NCI-H1930 (cell line): ENCODE measurements at regions not wholly inside any gene's neighbourhood (a gene's known extent, or its start where the extent isn't known, plus 50 kb on each side); places are given as distances from the start of the nearest gene placed in this dataset.
"Not testable (repeated sequence)": the region's sequence is repeated elsewhere in the genome, so short reads cannot be mapped to it uniquely, and the experiment has no call there.

Source experiments
- DNase-seq, 2 experiments: peaks; one replicate each; lab custom pipeline; 2025; lab: John Stamatoyannopoulos, UW

- no peak for DNase-seq
Measured at GRCh38 chr10:8600192-8600591, 545.7 kb downstream of the GATA3 start.

GRCh38 chr10:8602821-8603220 is 548.3 kb downstream of the GATA3 start:
- DNase-seq, result no peak

- no peak for DNase-seq
Measured at GRCh38 chr10:8614054-8614565, 559.6 kb downstream of the GATA3 start.

- no peak for DNase-seq
Measured at GRCh38 chr10:8615118-8615517, 560.6 kb downstream of the GATA3 start.

- no peak for DNase-seq
Measured at GRCh38 chr10:8616166-8616565, 561.7 kb downstream of the GATA3 start.

- no peak for DNase-seq
Measured at GRCh38 chr10:8617792-8618191, 563.3 kb downstream of the GATA3 start.

GRCh38 chr10:8618834-8619233 is 564.3 kb downstream of the GATA3 start:
- DNase-seq, result no peak

GRCh38 chr10:8628351-8628750 is 573.9 kb downstream of the GATA3 start:
- no peak for DNase-seq

- DNase-seq, result no peak
Measured at GRCh38 chr10:8633909-8634308, 579.4 kb downstream of the GATA3 start.

GRCh38 chr10:8636371-8636770 is 581.9 kb downstream of the GATA3 start:
- DNase-seq, result no peak

GRCh38 chr10:8637640-8638039 is 583.2 kb downstream of the GATA3 start:
- no peak for DNase-seq

GRCh38 chr10:8638088-8638672 is 583.7 kb downstream of the GATA3 start:
- DNase-seq, result no peak

GRCh38 chr10:8639486-8640185 is 585.1 kb downstream of the GATA3 start:
- DNase-seq, result no peak

- DNase-seq, result no peak
Measured at GRCh38 chr10:8640301-8640700, 585.8 kb downstream of the GATA3 start.

- DNase-seq, result no peak
Measured at GRCh38 chr10:8640878-8641277, 586.4 kb downstream of the GATA3 start.

- DNase-seq, result no peak
Measured at GRCh38 chr10:8656261-8656660, 601.8 kb downstream of the GATA3 start.

- no peak for DNase-seq
Measured at GRCh38 chr10:8659982-8660381, 605.5 kb downstream of the GATA3 start.

GRCh38 chr10:8661886-8662285 is 607.4 kb downstream of the GATA3 start:
- DNase-seq, result no peak

GRCh38 chr10:8663131-8663530 is 608.6 kb downstream of the GATA3 start:
- no peak for DNase-seq

GRCh38 chr10:8665322-8665721 is 610.8 kb downstream of the GATA3 start:
- DNase-seq, result no peak

GRCh38 chr10:8670461-8670860 is 616.0 kb downstream of the GATA3 start:
- no peak for DNase-seq

GRCh38 chr10:8674230-8674629 is 619.7 kb downstream of the GATA3 start:
- DNase-seq, result no peak

- no peak for DNase-seq
Measured at GRCh38 chr10:8677642-8678041, 623.2 kb downstream of the GATA3 start.

GRCh38 chr10:8684916-8685315 is 630.4 kb downstream of the GATA3 start:
- not testable (repeated sequence) for DNase-seq
